ENCODE measurements at regions not wholly inside any gene's neighbourhood (a gene's known extent, or its start where the extent isn't known, plus 50 kb on each side); places are given as distances from the start of the nearest gene placed in this dataset.
"Not testable (repeated sequence)": the region's sequence is repeated elsewhere in the genome, so short reads cannot be mapped to it uniquely, and the experiment has no call there.

DNA sequence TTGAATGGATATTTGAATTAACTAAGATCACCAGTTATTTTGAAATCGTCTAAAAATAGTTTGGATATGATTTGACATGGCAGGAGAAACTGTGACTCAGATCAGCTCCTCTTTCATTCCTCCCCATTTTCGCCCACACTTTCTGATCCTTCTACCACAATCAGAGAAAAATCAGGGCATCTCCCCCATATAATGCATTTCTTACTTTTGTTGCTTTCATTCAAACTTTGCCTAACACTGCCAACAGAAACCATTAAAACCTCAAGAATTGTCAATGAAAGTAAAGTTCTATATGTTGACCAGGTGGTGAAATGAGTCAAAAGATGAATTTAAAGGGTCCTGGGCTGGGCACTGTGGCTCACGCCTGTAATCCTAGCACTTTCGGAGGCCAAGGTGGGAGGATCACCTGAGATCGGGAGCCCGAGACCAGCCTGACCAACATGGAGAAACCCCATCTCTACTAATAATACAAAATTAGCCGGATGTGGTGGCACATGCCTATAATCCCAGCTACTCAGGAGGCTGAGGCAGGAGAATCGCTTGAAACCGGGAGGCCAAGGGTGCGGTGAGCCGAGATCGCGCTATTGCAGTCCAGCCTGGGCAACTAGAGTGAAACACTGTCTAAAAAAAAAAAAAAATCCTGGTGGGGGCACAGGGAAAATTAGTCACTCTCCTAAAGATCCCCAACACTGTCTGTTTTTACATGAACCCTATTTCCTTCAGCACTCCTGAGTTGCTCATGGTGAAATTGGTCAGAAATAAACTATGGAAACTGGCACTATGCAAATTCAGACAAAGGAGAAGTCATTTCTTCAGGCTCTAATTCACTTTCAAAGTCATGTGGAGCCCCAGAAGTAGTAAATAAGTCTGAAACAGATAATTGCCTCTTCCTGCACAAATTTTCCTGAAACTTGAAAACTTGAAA lies 122.8 kb upstream of the NOCT start:
- DNase-seq (ENCODE audit: low read depth) = no peak

DNA sequence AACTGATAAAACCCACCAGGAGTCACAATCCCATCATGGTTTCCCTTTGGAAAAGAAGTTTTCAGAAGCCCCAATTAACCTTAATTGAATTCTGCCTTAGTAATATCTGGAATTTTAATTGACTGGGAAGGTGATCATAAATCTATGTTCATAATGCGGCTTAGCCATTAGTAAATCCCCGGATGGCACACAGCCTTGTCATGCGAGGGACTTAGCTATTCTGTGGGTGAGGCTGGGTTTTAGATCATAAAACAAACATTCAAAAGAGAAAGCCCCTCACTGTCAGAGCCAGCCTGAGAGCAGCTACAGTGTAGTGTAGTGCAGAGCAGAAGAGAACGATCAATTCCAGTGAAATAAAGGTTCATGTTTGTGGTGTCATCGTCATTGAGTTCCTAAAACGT lies 124.0 kb upstream of the NOCT start:
- DNase-seq (ENCODE audit: low read depth) = no peak

DNA sequence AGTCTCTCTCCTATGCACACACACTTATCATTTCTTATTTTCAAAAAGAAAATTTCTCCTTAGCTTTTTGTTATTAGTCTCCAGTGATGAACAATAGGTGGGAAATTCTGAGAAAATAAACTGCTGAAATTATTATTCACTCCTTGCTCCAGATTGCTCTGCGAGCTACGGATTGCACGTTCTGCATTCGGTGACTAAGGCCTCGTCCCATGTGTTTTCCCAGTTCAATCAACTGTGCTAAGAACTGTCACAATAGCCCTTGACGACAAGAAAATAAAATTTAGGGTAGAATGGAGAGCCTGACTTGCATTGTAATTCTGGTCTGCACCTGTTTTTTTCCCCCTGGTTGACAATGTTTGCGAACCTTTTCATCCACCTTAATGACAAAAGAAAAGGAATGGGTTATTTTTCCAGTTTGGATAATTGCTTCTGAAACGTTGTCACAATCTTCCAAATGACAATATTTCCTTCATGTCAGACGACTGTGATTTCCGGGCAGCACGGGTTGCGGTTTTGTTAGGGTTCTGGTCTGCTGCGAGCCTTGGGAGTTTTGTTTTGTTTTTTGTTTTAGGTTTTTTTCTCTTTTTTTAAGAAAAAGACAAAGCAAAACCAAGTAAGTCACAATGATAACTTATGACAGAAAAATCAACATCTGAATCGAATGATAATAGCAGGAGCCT lies 124.5 kb upstream of the NOCT start:
- no peak for DNase-seq (ENCODE audit: low read depth)

DNA sequence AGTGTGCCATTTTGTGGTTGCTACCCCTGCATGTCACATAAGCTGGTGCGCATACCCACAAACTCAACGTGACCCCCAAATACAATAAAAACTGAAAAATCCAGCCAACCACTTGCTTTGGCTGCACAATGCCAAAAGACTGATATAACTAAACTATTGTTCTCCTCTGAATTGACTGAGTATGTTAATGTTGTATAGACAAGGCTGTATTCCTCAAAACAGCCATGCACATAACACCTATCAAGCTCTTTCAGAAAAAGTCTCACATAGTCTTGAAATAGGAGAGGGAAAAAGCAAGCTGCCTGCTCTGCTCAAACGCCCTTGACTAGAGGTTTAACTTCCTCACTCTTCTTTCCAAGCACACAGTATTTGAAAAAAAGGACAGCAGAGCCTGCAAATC lies 126.4 kb upstream of the NOCT start:
- no peak for DNase-seq (ENCODE audit: low read depth)

DNA sequence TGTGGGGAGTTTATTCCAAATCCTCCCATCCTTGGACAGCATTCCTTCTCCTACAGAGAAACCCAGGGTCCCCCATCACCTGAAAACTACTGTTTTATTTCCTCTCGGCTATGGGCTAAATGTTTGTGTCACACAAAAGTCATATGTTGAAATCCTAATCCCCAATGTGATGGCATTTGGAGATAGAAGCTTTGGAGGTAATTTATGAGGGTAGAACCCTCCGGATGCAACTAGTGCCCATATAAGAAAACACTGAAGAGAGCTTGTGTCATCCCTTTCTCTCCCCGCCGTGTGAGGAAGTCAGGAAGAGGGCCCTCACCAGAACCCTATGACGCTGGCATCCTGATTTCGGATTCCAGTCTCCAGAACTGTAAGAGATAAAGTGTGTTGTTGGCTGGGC lies 127.8 kb upstream of the NOCT start:
- no peak for DNase-seq (ENCODE audit: low read depth)

DNA sequence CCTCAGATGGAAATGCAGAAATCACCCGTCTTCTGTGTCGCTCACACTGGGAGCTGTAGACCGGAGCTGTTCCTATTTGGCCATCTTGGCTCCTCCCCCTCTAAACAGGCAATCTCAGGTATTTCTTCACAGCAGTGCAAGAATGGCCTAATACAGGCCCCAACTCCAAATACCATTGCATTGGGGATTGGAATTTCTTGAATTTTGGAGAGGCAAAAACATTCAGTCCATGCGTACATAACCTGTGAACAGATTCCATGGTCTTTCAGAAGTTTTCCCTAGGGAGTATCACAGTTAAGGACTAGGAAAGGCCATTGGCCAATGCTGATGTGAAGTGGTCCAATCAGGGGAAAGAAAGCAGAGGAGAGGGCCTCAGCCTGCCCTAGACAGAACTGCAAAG lies 128.2 kb upstream of the NOCT start:
- no peak for DNase-seq (ENCODE audit: low read depth)

DNA sequence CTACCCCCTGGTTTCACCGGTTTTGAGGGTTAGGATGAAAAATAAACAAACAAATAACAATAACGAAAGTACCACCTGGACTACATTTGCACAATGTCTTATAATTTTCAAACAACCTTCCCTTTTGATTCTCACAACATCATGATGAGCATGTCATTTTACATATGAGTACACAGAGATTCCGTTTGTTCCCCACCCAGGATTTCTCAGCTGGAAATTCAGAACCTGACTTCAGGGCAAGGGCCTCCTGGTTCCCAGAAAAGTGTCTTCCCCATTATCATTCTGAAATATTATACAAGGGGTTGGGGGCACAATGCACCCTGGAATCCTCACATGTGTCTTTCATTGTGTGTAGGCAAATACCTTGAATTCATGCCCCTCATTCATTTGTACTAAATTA lies 135.8 kb upstream of the NOCT start:
- no peak for DNase-seq (ENCODE audit: low read depth)

DNA sequence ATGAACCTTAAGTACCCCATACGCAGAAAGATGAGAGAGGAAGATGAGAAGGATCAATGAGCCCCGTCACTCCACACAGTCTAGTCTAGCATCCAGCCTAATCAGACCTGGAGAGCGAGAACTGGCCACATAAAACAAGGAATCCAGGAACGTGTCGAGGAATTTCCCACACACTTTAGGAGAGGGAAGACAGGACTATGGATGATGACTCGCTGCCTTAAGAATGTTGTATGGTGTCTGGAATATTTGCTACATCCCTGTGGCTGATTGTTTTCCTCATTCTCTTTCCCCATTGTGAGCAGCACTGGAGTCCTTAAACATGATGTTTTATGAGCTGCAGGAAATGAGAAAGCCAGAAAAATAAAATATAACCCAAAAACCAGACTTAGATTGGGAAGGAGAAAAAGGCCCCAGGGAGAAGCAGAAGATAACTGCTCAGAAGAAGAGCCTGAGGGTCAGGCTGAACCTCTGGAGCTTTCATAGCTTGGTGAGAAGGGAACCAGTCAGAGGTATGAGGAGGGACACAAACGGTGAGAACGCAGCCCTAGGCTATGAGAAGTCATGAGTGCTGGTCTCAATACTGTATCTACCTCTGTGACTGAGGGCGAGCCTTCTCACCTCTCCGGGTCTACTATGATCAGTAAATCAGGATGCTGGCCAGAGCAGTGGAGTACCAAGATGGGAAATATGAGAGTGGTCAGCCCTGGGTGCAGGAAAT lies 139.5 kb upstream of the NOCT start:
- DNase-seq (ENCODE audit: low read depth) = no peak

DNA sequence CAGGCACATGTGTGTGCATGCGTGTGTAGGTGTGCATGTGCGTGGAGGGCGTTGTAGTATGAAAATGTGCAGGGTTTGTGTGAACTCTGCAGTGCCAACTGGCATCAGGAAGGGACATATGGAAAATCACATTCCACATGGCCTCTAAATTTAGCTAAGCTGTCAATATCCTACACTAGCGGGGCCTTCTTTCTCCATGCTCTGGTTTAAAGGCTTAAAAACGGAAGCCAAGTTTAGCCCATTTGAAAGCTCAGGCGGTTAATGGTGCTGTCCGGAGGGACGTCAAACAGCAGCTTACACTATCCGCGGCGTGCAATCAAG lies 144.1 kb upstream of the NOCT start:
- no peak for DNase-seq (ENCODE audit: low read depth)

DNA sequence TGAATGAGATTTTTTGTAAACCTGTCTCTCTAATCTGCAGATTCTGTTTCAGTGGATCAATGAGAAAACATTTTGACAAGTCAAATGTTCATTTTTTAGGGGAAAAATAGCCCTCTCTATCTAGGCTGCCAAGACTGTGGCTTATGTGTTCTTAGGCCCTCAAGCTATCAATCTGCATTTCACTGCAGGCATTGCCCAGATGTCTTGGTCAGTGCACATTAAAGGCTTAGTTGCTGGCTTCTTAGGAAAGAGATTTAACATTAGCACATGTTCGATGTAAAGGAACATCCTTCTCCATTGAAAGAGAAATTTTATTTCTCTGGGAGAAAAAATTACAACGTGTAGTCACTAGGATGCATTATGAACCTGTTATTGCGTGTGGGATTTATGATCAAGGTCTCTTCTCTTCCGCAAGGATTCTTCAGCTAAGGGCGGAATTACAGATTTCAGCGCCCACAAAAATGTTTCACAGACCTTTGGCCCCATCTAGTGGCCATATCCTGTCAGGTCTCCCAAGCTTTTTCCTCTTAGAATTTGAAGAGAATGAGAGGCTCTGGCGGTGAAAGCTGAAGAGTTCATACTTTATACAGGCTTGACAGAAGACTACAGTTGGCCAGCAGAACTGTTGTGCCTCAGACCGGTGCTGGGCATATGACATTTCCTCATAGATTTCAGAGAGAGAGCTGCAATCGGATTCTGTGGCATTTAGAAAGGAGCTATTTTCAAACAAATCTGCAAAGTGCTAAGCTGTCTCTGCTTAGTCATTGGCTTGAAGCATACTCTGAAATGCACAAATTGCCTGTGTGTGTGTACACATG lies 144.6 kb upstream of the NOCT start:
- DNase-seq (ENCODE audit: low read depth) = no peak

DNA sequence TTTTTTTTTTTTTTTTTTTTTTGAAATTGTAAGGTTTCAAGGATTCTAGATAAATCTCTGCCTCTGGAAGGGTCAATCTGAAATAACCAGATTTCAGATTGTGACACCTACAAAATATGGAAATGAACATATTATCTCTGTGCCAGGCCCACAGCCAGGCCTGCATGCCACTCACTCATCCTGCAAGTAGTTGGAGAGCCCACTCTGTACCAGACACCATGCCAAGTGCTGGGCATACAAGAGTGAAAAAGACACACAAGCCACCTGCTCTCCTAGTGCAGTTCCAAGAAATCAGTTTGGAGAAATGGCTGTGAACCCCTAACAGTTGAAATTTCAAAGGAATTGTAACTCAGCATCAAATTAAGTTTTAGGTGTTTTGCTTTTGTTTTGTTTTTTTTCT lies 145.9 kb upstream of the NOCT start:
- DNase-seq (ENCODE audit: low read depth) = no peak

DNA sequence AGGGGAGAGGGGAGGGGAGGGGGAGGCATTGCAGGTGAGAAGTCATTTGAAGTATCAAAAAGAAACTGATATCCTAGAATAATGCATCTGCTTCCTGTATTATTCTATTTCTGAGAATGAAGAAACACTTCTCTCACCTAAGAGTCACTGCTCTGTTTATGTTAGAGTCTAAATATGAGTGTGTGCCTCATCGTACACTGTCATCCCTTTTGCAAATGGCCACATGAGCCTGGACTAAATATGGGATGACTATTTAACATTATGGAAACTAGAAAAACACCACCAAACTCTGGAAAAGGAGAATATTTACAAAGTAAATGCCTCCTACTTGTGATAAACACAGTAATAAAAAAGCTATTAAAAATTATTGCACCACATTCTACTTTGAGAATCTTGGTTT lies 146.4 kb upstream of the NOCT start:
- no peak for DNase-seq (ENCODE audit: low read depth)

DNA sequence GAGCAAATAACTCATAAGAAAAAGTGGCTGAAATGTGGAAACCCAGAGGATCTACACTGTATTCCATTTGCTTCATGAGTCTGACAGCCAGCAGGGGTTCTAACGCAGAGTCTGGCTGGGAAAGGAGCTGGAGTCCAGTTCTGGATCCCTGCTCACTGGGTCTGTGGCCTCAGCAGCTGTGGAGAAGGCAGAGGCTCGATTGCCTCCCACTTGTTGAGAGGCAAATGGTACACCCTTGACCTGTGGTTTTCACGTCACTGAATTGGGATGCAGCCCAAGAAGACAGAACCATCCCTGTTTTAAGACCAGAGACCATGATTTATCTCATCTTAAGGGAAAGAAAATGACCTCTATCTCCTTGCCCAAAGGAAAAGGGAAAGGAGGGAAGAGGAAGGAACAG lies 147.0 kb upstream of the NOCT start:
- DNase-seq (ENCODE audit: low read depth) = no peak

DNA sequence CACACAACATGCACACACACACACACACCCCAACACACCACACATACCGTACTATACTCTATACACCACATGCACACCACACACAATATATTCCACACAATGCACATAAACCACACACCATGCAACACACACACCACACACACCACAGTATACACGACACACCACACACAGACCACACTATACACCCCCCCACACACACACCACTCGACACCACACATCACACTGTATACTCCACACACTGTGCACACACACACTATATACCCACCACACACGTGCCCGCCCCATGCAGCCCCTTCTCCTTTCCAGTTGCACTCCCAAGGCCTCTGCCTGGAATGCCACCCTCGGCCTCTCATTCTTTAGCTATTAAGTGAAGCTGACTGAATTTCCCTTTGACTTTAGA lies 148.2 kb upstream of the NOCT start:
- DNase-seq (ENCODE audit: low read depth) = no peak

DNA sequence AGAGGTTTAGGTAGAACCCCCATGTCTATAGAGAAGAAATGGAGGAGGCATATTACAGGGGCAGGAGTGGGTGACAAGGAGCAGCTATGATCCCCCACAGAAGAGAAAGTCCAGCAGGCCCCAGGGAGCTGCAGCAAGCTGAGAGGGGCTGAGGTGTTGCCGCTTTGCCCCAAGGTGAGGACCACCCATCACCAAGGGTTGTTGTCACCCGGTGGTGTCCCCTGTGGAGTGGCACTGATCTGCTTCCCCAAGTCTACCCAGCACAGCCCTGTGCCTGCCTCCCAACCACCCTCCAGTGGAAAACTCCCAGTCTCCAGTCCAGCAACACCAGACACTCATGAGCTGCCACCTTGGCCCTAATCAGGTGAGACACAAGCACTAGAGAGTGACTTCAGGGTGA lies 149.3 kb upstream of the NOCT start:
- DNase-seq (ENCODE audit: low read depth) = no peak

DNA sequence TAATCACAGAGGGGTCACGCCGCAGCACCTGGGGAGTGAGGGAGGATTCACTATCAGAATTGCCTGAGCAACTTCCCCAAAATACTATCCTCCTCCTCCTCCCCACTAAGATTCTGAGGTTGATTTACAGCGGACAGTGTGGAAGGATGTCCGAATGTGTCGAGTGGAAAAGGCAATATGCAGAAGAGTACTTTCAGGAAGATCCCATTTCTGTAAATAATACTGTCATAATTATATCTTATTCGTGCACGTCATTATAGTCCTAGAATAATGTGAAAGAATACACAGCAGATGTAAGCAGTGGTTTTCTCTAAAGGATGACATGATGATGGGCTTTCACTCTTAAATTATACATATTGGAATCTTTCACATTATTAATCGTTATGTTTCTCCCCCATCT lies 149.8 kb upstream of the NOCT start:
- no peak for DNase-seq (ENCODE audit: low read depth)

DNA sequence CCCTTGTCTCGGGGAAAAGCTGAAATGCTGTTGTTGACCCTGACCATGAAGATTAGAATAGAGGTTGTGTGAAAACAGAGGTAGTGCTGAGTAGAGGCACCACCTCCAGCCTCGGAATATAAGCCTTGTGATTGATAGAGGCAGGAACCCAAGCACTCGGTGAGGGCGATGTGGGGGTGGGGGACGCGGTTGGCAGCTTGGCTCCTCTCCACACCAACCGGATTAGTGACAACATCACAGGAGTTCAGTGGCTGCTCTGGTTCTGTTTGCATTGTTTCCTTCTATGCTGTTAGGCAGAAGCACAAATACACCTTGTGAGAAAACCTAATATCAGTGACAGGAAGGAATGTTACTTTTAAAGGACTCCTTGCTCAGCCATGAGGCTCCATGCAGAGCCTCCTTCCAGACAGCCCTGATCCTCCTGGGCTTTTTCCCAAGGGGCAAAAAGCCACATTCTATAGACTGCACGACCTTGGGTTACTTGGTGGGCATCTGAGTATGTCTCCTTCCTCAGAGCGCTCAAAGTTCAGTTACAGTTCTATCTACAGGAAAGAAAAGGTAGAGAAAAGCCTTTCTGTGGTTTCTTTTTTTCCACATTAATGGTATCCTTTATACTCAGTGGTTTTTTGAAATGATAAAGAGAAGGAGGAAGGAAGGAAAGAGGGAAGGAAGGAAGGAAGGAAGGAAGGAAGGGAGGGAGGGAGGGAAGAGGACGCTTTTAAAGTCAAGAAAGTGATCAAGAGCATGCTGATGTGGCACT lies 150.4 kb upstream of the NOCT start:
- no peak for DNase-seq (ENCODE audit: low read depth)

DNA sequence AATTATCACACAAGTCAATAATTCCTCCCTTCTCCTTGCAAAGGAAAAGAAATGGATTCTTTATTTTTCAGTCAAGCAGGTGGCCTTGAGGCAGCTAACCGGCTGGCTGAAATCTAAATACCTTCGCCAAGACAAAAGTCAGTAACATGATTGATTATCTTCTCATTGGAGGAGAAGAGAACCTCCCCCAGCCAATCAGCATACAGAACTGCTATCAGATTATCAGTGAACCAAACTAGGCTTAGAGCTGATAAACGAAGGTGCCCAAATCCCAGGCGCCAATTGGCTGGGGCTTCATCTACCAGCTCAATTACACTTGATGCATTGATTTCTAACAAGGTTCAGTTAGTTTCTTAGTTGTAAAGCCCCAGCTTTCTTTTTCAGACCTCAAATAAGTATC lies 152.4 kb upstream of the NOCT start:
- DNase-seq (ENCODE audit: low read depth) = no peak

DNA sequence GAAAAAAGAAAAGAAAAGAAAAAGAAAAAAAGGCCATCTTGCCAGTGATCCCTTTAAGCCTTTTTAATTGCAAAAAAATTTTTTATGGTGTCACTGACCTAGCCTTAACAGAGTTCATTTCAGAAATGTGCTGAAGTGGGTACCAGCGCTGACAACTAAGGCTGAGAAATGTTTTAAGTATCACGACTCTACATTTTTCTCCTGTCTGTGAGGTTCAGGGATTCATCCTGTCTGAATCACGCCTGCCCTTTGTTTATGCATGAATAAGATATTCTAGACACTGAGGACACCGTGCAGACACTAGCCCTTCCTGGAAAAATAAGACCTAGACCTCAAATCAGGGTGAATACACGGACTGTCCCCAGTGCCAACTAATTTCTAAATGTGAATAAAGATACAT lies 154.4 kb upstream of the NOCT start:
- no peak for DNase-seq (ENCODE audit: low read depth)

DNA sequence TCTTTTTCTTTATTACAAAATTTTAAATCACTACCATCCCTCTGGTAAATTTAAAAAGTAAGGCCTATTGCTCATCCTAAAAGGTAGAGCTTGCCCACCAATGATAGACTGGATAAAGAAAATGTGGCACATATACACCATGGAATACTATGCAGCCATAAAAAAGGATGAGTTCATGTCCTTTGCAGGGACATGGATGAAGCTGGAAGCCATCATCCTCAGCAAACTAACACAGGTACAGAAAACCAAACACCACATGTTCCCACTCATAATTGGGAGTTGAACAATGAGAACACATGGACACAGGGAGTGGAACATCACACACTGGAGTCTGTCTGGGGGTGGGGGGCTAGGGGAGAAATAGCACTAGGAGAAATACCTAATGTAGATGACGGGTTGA lies 155.2 kb upstream of the NOCT start:
- not testable (repeated sequence) for DNase-seq (ENCODE audit: low read depth)

DNA sequence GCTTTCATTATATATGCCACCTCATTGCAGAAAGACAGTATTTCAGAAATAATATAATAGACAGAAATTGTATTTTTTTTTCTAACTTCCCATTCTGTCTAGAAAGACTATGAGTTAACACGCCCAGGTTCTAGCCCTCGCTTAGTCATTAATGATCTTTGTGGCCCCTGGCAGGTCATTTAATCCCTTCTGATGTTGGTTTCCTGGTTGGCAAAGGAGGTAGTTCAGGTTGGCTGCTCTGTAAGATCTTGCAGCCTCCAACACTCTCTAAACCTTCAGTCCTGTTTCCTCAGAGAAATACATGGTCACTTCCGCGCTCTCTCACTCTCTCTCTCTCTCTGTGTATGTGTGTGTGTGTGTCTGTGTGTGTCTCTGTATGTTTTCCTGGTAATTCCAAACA lies 156.3 kb upstream of the NOCT start:
- DNase-seq (ENCODE audit: low read depth) = no peak

DNA sequence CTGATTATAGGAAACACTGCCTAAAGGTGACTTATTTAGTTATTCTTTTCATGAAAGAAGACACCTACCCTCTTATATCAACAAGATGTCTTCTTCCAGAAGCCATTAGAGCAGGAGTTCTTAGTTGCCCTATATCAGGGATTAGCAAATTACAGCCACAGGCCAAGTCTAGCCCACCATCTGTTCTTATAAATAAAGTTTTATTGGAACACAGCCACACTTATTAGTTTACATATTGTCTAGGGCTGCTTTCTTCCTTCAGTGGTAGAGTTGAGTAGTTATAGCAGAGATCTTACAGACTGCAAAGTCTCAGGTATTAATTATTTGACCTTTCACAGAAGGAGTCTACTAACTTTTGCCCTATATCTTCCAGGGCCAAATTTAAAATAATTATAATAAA lies 157.2 kb upstream of the NOCT start:
- DNase-seq (ENCODE audit: low read depth) = no peak
